Body of pancreas (tissue), 4 donors: ENCODE measurements at regions not wholly inside any gene's neighbourhood (a gene's known extent, or its start where the extent isn't known, plus 50 kb on each side); places are given as distances from the start of the nearest gene placed in this dataset.

Source experiments
- CTCF ChIP-seq, 7 experiments: fragments of 450-650 bp in 4 of 7; fragments of 200-600 bp in 3 of 7; sonication (generic) in 3 of 7; IDR thresholded peaks; one replicate each; pipeline ENCODE4 v1.5.1; 2016 to 2019; ENCODE audit warnings: antibody characterized with exemption in 7 of 7
- POLR2A ChIP-seq, 3 donors: fragments of 450-650 bp; IDR thresholded peaks; one replicate each; pipeline ENCODE4 v1.6.1; 2016; ENCODE audit warnings: antibody characterized with exemption in 3 of 3, mild to moderate bottlenecking in 2 of 3

- TF ChIP-seq POLR2A (IDR thresholded peaks at IDR 0.05) (no peak), CTCF (IDR thresholded peaks at IDR 0.05) (no peak)
Observed at GRCh38 chr10:83817797-83818196, 321.5 kb upstream of the GHITM start.
